ENCODE measurements at regions not wholly inside any gene's neighbourhood (a gene's known extent, or its start where the extent isn't known, plus 50 kb on each side); places are given as distances from the start of the nearest gene placed in this dataset.

DNA sequence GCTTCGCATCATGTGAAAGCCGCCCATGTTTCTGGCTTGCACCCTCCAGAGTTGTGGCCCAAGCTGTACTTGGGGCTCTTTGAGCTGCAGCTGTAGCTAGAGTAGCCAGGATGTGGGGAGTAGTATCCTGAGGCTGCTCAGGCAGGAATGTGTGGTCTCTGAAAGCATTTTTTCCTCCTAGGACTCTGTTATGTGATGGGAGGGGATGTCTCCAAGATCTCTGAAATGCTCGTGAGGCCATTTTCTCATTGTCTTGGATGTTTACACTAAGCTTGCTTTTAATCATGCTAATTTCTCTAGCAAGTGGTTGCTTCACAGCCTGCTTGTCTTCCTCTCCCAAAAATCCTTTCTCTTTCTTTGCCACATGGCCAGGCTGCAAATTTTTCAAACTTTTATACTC, 687.6 kb downstream of the DCDC2C start:
- no peak for DNase-seq

DNA sequence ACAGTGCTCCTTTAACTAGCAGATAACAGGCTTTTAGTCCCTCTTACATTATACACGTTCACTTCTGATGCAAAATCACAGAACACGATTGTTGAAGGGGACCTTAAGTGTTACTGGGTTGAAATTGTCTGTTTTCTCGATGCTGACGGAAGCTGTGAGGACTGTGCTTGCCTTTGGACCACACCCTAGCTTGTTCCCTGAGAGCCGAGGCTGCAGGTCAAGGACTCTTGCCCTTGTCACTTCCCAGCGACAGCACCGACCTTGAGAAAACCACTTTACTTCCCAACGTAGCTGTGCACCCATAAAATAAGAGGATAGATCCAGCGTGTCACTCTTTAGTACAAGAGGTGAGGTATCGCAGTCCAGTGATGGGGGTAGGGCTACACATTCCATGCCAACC, 701.0 kb downstream of the DCDC2C start:
- no peak for DNase-seq

DNA sequence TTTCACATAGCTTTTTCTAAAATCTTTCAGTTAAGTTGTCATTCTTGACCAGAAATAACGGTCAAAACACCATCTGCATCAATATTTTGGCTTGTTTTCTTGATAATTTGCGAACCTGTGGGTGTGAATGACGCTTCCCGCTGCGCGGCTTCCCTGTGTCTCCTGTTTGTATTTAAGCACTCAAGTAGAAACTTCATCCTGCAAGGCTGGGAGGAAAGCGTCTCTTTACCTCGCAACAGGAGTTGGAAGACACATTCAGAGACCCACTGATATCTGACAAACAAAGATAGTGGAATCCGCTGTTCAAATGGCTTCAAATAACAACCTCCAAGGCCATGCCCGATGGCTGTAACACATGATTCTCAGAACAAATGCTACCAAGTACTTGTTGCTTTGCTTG, 704.9 kb downstream of the DCDC2C start:
- no peak for DNase-seq

DNA sequence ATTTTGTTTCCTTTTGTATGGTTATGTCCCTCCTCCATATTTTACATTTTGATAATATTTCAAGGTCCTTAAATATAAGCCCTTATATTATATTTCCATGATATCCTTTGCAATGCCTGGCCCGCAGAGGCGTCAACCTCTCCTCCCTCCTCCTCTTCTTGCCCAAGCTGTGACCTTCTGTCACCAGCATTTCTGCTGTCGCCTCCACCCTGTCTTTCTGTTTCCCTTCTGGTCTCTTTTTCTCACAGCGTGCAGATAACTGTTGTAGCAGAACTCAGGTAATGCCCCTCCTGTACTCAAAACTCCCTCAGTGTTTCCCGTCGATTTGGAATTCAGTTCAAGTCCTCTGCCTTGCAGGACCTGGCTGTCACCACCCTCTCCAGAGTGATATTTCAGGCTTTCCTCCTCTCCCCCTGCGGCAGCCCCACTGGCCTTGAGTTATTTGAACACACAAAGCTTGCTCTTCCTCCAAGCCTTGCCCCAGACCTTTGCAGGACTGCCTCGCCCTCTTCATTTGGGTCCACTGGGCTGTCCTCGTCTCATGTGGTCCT, 709.3 kb downstream of the DCDC2C start:
- DNase-seq, result no peak

DNA sequence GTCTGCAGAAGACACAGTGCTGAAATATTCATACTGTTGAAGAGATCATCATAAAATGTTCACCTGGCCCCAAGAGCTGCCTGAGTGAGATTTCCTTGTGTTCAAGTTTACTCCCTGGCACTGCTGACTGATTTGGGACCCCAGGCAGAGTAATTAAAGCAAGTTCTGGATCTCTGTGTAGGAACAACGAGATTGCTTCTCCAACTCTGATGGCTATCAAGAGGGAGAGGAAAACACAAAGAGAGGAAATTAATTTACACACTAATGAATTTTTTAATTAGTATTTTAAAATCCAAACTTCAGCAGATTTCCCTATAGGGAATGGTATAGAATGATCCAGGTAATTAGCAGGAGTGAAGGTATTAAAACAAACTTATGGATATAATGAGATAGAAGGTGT, 711.8 kb downstream of the DCDC2C start:
- DNase-seq, result no peak

DNA sequence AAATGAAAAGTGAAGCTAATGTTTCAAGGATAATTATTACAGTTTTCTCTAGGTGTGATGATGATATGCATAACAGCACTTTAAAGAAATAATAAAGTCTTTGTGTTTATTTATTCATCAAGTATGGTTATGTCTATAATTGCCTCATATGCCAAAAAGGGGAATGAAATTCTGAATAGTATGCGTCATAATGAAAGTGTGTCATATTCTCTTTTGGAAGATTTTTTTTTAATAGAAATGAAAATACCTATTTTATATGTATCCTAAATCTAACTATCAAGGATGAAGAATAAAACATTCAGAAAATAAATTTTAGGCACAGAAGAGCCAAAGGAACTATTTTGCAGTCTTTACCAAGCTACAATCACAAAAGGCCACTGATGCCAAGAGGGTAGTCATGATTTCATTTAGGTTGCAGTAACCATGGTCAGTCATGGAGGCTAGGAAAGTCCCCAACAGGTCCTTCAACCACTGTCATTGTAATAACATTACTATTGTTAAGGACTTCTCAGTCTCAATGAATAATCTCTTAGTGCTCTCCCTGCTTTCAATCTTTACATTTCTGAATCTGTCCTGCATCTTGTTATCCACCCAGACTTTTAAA, 712.5 kb downstream of the DCDC2C start:
- no peak for DNase-seq

DNA sequence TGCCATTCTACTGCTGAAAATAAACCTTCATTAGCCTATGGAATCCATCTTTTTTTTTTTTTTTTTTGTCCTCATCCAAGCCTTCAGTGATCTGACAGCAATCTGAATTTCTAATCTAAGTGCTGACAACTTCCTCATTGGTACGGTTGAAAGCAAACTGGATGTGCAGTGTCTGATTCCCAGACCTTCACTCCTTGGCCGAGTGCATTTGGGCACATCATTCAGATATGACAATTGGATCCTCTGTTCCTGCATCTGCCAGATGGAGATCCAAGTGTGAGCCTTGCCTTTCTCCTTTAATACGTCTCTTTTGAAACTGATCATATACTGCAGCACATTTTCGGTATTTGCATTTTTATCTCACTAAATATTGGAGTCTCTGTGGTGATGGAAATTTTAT, 713.1 kb downstream of the DCDC2C start:
- DNase-seq, result no peak

DNA sequence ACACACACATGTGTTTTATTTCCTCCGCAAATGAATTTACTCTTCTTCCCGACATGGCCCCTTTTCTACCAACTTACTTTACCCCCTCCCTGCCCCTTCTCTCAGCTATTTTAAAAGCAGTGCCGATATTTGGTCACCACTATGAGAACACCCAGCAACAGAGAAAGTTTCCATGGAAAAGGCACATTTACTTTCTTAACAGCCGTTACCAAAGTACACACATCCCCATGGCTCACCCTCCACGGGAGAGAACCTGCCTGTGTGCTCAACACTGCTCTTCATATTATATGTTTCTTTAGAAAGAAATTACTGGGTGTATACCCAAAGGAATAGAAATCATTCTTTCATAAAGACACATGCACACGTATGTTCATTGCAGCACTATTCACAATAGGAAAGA, 714.4 kb downstream of the DCDC2C start:
- no peak for DNase-seq

DNA sequence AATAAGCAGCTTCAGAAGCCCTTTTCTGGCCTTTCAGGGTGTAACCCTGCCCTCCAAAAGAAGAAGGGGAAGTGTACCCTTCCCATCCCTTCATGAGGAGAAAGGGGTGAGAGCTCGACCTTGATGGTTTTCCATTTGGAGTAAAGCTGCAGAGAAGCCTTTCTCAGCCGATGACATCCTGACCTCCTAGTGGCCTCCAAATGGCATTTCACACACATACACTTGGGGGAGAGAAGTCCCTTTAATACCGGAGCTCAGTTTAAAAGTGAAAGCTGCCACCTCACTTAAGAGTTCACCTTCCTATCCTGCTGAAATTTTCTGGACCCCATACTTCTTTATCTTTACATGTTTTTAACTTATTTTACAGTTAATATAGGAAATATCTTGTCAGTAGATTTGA, 716.7 kb downstream of the DCDC2C start:
- no peak for DNase-seq

DNA sequence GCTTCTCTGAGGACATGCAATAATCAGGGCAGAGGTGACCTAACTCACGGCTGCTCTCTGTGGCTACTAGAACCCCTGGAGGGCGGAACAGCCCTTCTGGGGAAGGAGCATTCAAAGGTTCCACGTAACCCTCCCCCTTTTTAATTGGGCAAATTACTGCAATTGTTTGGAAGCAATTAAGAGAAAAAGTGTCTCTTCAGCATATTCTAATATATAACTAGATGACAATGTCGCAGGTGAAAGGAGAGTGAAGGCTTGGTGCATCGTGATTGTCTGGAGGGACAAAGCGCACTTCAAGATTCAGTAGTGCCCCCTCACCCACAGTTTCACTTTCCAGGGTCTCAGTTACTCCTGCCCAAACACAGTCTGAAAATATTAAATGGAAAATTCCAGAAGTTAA, 720.8 kb downstream of the DCDC2C start:
- DNase-seq, result no peak

DNA sequence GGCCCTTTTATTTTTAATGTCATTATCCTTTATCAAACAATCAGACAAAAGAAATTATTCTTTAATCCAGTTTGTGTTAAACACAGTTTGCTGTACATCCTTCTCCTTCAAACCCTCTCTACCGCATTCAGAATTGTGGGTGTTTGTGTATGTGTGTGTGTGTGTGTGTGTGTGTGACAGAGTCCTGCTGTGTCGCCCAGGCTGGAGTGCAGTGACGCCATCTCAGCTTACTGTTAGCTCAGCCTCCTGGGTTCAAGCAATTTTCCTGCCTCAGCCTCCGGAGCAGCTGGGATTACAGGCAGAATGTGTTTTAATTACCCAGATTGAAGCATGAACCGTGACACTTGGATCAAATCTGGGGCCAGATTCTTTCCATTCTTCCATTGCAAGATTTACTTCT, 723.7 kb downstream of the DCDC2C start:
- DNase-seq, result no peak

DNA sequence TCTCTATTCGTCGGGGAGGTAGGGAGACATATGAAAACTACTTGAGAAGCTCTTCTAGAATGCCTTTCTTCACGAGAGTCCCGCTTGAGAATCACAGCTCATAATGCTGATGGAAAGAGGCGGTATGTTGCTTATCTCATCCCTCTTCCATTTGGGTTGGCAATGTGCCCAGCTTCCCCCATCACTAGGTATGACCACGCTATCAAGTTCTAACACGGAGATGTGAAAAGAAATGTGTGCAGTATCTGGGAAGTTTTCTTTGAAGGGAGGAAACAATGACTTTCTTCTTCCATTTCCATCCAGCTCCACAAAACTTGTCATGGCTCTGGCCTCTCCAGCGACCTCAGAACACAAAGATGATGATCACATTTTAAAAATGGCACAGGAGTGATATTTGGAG, 742.4 kb downstream of the DCDC2C start:
- no peak for DNase-seq

DNA sequence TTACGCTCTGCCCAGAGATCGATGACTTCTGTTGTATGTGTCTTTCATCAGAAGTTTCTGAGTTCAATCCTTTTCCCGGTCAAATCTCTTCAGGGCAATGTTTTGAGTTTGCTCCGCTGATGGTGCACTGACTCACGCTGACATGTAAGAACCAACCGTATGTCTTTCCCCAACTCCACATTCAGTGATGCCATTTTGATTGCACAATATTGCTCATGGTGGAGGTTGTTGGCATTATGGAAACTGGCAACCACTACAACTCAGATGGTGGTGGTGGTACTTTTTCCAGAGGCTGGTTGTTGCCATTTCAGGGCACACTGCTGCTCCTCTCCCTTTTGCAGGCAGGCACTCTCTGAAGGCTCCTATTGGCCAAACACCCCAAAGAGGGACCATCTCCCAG, 751.5 kb downstream of the DCDC2C start:
- no peak for DNase-seq

DNA sequence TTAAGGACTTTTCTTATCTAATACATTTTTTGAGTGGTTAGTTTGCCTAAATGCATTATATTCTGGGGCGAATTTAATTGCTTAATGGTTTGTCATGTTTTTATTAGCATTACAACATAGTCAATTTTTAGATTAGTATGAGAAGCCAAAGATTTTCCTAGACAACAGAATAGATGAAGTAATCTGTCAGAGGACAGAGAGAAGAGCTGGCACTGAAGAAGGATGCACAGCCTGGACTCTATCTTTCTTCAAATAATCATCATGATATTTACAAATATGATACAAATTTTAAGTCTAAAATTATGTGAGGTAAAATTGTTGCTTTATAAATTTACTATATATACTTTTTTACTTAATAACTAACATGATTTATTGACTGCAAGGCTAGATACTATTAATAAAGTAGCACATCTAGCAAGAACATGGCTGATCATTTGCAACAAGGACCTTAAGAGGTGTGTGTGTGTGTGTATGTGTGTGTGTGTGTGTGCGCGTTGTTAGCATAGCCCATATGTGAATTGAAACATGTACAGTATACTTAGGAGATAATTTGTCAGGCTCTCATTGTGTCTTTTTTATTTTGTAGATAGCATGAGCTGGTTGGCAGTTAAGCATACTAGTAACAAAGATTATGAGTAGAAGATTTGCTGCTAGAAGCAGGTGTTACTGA, 752.2 kb downstream of the DCDC2C start:
- DNase-seq, result no peak

DNA sequence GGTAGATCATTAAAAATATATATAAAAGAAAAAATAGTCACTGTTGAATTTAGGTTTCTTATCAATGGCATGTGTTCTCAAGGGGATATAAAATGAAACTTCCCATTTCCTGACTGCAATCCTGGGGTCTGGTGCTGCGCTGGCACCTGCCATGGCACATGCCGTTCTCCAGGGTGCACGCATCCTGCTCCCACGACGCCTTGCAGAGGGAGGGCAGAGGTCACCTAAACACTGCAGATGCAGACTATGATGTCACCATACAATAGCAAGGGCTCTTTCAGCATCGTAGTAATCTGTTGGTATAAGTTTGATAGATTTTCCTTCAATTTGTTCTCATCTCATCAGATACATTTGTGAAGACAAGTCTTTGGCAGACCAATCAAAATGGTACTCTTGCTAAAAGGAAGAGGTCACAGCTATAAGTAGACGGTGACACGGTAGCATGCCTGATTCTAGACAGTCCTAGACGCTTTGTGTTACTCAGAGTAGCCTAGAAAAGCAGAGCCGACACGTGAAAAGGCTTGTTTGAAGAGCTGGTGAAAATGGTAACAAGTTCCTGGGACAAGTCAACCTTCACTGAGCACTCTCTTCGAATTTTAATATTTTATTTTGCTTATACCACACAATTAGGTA, 761.4 kb downstream of the DCDC2C start:
- no peak for DNase-seq

DNA sequence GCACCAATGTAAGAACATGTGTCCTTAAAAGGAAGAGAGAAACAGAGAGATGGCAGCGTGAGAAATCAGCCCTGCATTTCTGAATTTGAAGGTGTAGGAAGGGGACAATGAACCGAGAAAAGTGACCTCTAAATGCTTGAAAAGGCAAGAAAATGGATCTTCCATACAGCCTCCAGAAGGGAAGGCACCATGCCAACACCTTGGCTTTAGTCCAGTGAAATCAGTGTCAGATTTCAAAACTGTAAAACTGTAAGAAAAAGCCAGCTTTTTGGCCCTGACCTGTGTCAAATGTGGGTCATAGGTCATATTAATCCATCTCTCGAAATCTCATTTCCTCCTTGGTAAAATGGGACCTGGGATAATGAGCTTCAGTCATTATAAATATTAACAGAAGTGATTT, 762.3 kb downstream of the DCDC2C start:
- DNase-seq, result no peak

DNA sequence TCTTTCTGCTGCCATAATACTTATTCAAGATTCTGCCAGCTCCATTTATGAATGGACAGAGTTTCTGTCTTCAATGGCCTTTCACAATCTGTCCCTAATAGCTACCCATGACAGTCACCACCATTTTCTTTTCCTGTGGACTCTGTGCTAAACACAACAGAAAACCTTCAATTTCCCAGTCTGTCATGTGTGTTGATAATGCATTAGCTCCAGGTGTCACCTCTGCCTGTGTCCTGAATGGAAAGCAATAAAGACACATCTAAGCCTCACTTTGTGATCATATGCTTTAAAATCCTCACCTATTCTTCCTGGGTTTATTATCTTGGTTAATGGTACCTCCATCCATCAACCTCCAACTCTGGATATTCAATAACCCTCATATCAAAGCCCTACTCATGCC, 772.2 kb downstream of the DCDC2C start:
- no peak for DNase-seq

DNA sequence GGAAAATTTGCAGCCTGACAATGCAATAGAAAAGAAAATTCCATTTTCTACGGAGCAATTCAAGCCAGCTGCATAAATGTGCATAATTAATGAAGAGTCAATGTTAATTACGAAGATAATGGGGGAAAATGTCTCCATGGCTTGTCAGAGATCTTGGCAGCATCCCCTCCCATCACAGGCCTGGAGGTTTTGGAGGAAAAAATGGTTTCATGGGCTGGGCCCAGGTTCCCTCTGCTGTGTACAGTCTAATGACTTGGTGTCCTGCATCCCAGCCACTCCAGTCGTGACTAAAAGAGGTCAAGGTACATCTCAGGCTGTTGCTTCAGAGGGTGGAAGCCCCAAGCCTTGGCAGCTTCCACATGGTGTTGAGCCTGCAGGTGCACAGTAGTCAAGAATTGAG, 779.7 kb downstream of the DCDC2C start:
- no peak for DNase-seq

DNA sequence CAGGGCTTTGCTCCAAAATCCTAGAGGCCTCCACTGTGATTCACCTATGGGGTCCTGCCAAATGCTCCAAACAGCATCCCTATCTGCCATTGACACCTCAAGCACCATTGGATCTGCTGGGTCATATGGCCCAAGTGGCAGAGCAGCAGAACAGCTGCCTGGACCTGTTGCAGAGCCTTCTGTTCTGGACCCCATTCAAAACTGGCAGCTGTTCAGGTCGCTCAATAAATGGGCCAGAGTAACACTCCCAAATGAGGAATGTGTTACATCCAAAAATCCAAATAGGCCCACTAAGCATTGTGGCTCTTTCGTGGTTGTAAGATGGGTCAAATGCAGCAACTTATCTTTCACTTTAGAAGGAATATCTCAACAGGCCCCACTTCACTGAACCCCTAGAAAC, 783.6 kb downstream of the DCDC2C start:
- DNase-seq, result no peak

DNA sequence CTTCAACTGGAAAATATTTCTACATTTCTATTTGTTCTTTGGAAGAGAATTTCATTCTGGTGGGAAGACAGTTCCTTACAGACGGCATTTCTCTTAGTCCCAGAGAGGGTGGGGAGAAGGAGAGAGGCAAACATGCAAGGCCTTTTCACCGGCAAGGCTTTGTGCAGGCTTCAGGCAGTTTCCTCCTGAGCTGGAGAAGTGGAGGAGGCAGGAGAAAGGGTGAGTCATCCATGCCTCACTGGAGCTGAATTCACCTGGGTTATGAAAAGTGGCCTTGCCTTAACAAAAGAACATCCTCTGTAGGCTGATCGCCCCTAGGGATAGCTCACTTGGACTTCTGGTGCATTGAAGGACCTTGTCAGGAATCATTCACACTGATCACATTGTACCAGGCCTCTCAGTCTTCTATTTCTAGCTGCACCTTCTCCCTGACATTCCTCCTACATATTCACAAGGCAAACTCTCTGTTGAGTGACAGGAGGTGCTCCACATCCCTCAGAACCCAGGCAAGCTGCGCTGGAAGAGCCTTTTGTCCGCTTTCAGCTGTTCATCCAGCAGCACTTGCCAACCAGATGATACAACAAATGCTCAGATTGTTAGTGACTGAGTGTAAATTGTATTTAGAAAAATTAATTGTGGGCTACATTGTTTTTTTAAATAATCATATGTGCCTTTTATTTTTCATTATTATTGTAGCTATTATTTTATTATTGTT, 796.1 kb downstream of the DCDC2C start:
- no peak for DNase-seq

DNA sequence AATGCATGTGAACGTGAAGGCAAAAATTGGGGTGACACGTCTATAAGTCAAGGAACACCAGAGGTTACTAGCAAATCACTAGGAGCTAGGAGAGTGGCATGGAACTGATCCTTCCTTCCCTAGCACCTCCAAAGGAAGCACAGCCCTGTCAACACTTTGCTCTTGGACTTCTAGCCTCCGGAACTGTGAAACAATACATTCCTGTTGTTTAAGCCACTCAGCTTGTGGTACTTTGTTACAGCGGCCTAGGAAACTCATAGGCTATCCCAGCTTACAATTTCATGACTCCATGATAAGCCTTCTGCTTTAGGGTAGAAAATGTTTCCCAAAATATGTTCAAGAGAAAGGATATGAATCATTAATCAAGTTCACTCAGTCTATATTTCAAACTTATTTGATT, 798.1 kb downstream of the DCDC2C start:
- DNase-seq, result no peak

DNA sequence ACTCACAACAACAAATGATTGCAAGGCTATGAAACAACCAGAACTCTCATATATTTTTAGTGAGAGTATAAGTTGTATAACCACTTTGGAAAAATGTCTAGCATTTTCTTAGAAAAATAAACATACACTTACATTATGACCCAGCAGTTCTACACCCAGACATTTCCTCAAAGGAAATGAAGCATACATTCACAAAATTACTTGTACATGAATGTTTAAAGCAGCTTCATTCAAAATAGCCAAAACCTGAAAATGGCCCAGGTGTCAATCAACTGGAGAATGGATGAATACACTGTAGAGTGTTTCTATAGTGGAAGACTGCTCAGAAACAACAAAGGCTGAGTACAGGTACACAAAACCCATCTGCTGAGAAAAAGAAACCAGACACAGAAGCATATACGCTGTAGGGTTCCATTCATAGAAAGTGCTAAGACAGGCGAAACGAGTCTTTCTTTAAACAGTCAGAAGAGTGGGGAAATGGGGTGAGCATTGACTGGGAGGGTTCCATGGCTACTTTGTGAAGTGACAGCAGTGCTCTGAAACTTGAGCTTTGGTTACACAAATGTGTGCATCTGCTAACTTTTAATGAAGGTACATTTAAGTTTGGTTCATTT, 799.0 kb downstream of the DCDC2C start:
- no peak for DNase-seq

DNA sequence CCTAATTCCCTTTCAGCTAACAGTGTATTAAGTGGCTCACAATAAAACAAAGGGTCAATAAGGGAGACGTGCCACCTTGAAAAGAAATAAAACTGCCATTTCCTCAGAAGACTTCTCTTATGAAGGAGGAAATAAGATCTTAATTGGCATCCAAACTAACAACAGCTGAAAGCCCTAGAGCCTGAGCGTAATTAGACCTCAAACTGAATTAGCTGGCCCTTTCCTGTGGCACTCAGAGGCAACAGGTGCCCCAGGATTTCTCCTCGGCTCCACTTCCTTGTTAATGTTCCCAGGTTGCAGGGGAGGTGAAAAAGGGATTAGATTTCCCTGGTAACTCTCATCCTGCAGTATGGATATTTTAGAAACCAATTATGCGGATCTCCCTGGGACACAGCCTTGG, 804.3 kb downstream of the DCDC2C start:
- DNase-seq, result no peak
